Smooth muscle cell of the brain vasculature (primary cell): ENCODE measurements at regions not wholly inside any gene's neighbourhood (a gene's known extent, or its start where the extent isn't known, plus 50 kb on each side); places are given as distances from the start of the nearest gene placed in this dataset.
"Not testable (repeated sequence)": the region's sequence is repeated elsewhere in the genome, so short reads cannot be mapped to it uniquely, and the experiment has no call there.

Experiments
- DNase-seq: peaks from one replicate; pipeline ENCODE4 v3.0.0-alpha.2; 2012; ENCODE audit warnings: low read depth, low spot score

GRCh38 chr9:26165426-26165825 is 487.2 kb upstream of the TUSC1 start:
- DNase-seq, result no peak

GRCh38 chr9:26163931-26164330 is 485.7 kb upstream of the TUSC1 start:
- no peak for DNase-seq

- no peak for DNase-seq
Observed at GRCh38 chr9:26159575-26160392, 481.5 kb upstream of the TUSC1 start.

GRCh38 chr9:26158631-26159150 is 480.4 kb upstream of the TUSC1 start:
- DNase-seq, result no peak

GRCh38 chr9:26157411-26157810 is 479.2 kb upstream of the TUSC1 start:
- DNase-seq, result no peak

GRCh38 chr9:26152350-26152749 is 474.1 kb upstream of the TUSC1 start:
- DNase-seq, result no peak

GRCh38 chr9:26148128-26148527 is 469.9 kb upstream of the TUSC1 start:
- DNase-seq, result no peak

GRCh38 chr9:26145938-26146337 is 467.7 kb upstream of the TUSC1 start:
- no peak for DNase-seq

GRCh38 chr9:26142631-26143030 is 464.4 kb upstream of the TUSC1 start:
- no peak for DNase-seq

GRCh38 chr9:26142201-26142600 is 464.0 kb upstream of the TUSC1 start:
- DNase-seq, result no peak

GRCh38 chr9:26133537-26133936 is 455.3 kb upstream of the TUSC1 start:
- no peak for DNase-seq

- DNase-seq, result no peak
Observed at GRCh38 chr9:26132746-26133312, 454.6 kb upstream of the TUSC1 start.

GRCh38 chr9:26131886-26132285 is 453.6 kb upstream of the TUSC1 start:
- no peak for DNase-seq

GRCh38 chr9:26129217-26129616 is 451.0 kb upstream of the TUSC1 start:
- DNase-seq, result no peak

- DNase-seq, result no peak
Observed at GRCh38 chr9:26125693-26126092, 447.4 kb upstream of the TUSC1 start.

GRCh38 chr9:26116085-26116484 is 437.8 kb upstream of the TUSC1 start:
- not testable (repeated sequence) for DNase-seq

GRCh38 chr9:26112724-26113123 is 434.5 kb upstream of the TUSC1 start:
- DNase-seq, result no peak

- DNase-seq, result no peak
Observed at GRCh38 chr9:26086396-26086795, 408.2 kb upstream of the TUSC1 start.

- no peak for DNase-seq
Observed at GRCh38 chr9:26081847-26082246, 403.6 kb upstream of the TUSC1 start.

GRCh38 chr9:26078706-26079105 is 400.5 kb upstream of the TUSC1 start:
- no peak for DNase-seq

- no peak for DNase-seq
Observed at GRCh38 chr9:26077860-26078259, 399.6 kb upstream of the TUSC1 start.

- no peak for DNase-seq
Observed at GRCh38 chr9:26067608-26068007, 389.4 kb upstream of the TUSC1 start.

GRCh38 chr9:26066237-26066636 is 388.0 kb upstream of the TUSC1 start:
- no peak for DNase-seq
